Smooth muscle cell (in vitro differentiated cells): ENCODE measurements at regions not wholly inside any gene's neighbourhood (a gene's known extent, or its start where the extent isn't known, plus 50 kb on each side); places are given as distances from the start of the nearest gene placed in this dataset.
A peak's percentile ranks its signal among the peaks of the same experiment; 100 is the strongest.

Source experiments
- DNase-seq: peaks from one replicate; lab custom pipeline; 2025; ENCODE audit not compliant: unreplicated experiment; lab: John Stamatoyannopoulos, UW
- H2AFZ ChIP-seq: fragments of 200-600 bp; sonication (generic); 2 replicates; pipeline ENCODE4 v1.6.0; 2016; ENCODE audit warnings: antibody characterized with exemption, low read depth, mild to moderate bottlenecking
- H3F3A ChIP-seq: fragments of 200-600 bp; sonication (generic); 2 replicates; pipeline ENCODE4 v1.6.0; 2017; ENCODE audit warnings: antibody characterized with exemption, low read depth
- H3K27ac ChIP-seq: fragments of 200-600 bp; sonication (generic); 2 replicates; pipeline ENCODE4 v1.5.1; 2016; ENCODE audit warnings: low read depth, mild to moderate bottlenecking
- H3K27me3 ChIP-seq: fragments of 200-600 bp; sonication (generic); 2 replicates; pipeline ENCODE4 v1.6.1; 2016; ENCODE audit warnings: low read depth, mild to moderate bottlenecking
- H3K36me3 ChIP-seq: fragments of 200-600 bp; sonication (generic); 2 replicates; pipeline ENCODE4 v1.5.1; 2016; ENCODE audit warnings: low read depth
- H3K4me1 ChIP-seq: fragments of 200-600 bp; sonication (generic); 2 replicates; pipeline ENCODE4 v1.5.1; 2016; ENCODE audit warnings: low read depth
- H3K4me2 ChIP-seq: fragments of 200-600 bp; sonication (generic); 2 replicates; pipeline ENCODE4 v1.6.0; 2016; ENCODE audit warnings: mild to moderate bottlenecking
- H3K4me3 ChIP-seq: fragments of 200-600 bp; sonication (generic); 2 replicates; pipeline ENCODE4 v1.5.1; 2016; ENCODE audit warnings: mild to moderate bottlenecking
- H3K79me2 ChIP-seq: fragments of 200-600 bp; sonication (generic); 2 replicates; pipeline ENCODE4 v1.6.0; 2016; ENCODE audit warnings: low read depth, mild to moderate bottlenecking
- H3K9ac ChIP-seq: fragments of 200-600 bp; sonication (generic); 2 replicates; pipeline ENCODE4 v1.6.0; 2016; ENCODE audit warnings: low read depth
- H3K9me3 ChIP-seq: fragments of 200-600 bp; sonication (generic); replicated peaks from 2 replicates; pipeline ENCODE4 v1.5.1; 2016; ENCODE audit warnings: low read depth
- H4K20me1 ChIP-seq: fragments of 200-600 bp; sonication (generic); 2 replicates; pipeline ENCODE4 v1.6.0; 2016; ENCODE audit warnings: low read depth
- CTCF ChIP-seq: fragments of 200-600 bp; sonication (generic); IDR thresholded peaks from 2 replicates; pipeline ENCODE4 v1.5.1; 2017; ENCODE audit warnings: borderline replicate concordance, mild to moderate bottlenecking, antibody characterized with exemption; ENCODE audit not compliant: insufficient read depth, poor library complexity, severe bottlenecking
- WGBS: methylation state at CpG from one replicate; pipeline ENCODE4 v1.1.7; 2016; ENCODE audit warnings: low lambda C conversion rate; 5-methylcytosine and 5-hydroxymethylcytosine counted together

GRCh38 chr1:8184301-8184700 is 133.6 kb upstream of the SLC45A1 start:
- H3K27ac ChIP-seq: no peak overlapping the region
- TF ChIP-seq CTCF: no peak
- H4K20me1 ChIP-seq: no peaks in the 10 kb centered on the region
- peaks cover 12% of the 10 kb centered on the region for H3F3A ChIP-seq
- no peak overlapping the region for H2AFZ ChIP-seq
- no peak overlapping the region for H3K4me2 ChIP-seq
- no peak overlapping the region for H3K9ac ChIP-seq
- H3K36me3 ChIP-seq: no peaks in the 10 kb centered on the region
- peaks cover 3% of the 10 kb centered on the region for H3K4me1 ChIP-seq
- no peak for DNase-seq
- no peak overlapping the region for H3K4me3 ChIP-seq
- peaks cover 6% of the 10 kb centered on the region for H3K9me3 ChIP-seq
- H3K27me3 ChIP-seq: no peaks in the 10 kb centered on the region
- WGBS: 83% methylated on average over 3 of the region's 3 CpGs
- H3K79me2 ChIP-seq: no peaks in the 10 kb centered on the region

GRCh38 chr1:8182034-8182761 is 135.7 kb upstream of the SLC45A1 start:
- Histone ChIP-seq H3K79me2 (no peaks in the 10 kb centered on the region), H3K4me2 (peak overlapping the region; percentile 7), H3K36me3 (no peaks in the 10 kb centered on the region), H3K4me3 (no peak overlapping the region), H3K9ac (peak overlapping the region; percentile 8), H3K27me3 (no peaks in the 10 kb centered on the region), H3K9me3 (peaks cover 6% of the 10 kb centered on the region), H4K20me1 (no peaks in the 10 kb centered on the region), H2AFZ (peak overlapping the region; percentile 71), H3F3A (peaks cover 12% of the 10 kb centered on the region), H3K4me1 (peaks cover 3% of the 10 kb centered on the region), H3K27ac (peak overlapping the region; percentile 65)
- DNase-seq: no peak
- 44% methylated on average over 12 of the region's 12 CpGs for WGBS
- no peak for TF ChIP-seq CTCF

- H3K27ac ChIP-seq: no peak overlapping the region
- H3K36me3 ChIP-seq: no peaks in the 10 kb centered on the region
- no peak for DNase-seq
- H3F3A ChIP-seq: peaks cover 12% of the 10 kb centered on the region
- TF ChIP-seq CTCF: no peak
- H3K9me3 ChIP-seq: peaks cover 6% of the 10 kb centered on the region
- no peak overlapping the region for H3K4me2 ChIP-seq
- peaks cover 3% of the 10 kb centered on the region for H3K4me1 ChIP-seq
- no peaks in the 10 kb centered on the region for H3K27me3 ChIP-seq
- H3K4me3 ChIP-seq: no peak overlapping the region
- H4K20me1 ChIP-seq: no peaks in the 10 kb centered on the region
- H3K9ac ChIP-seq: no peak overlapping the region
- H2AFZ ChIP-seq: no peak overlapping the region
- WGBS: 100% methylated on average over 1 of the region's 1 CpG
- H3K79me2 ChIP-seq: no peaks in the 10 kb centered on the region
Measured at GRCh38 chr1:8179132-8179793, 138.7 kb upstream of the SLC45A1 start.
